H1 (cell line): ENCODE measurements at regions not wholly inside any gene's neighbourhood (a gene's known extent, or its start where the extent isn't known, plus 50 kb on each side); places are given as distances from the start of the nearest gene placed in this dataset.

Source experiments
- CTCF ChIA-PET: fragments of 300-600 bp; sonication (Branson Sonifier 250); formaldehyde crosslinking; loops from one replicate; lab custom pipeline; 2021; ENCODE audit not compliant: partially characterized antibody; lab: Charles Lee
- POLR2A ChIA-PET: fragments of 300-600 bp; sonication (Branson Sonifier 250); formaldehyde crosslinking; loops from one replicate; lab custom pipeline; 2021; ENCODE audit warnings: inconsistent platforms; ENCODE audit not compliant: partially characterized antibody; lab: Charles Lee
- DNase-seq, 2 experiments: peaks; one replicate each; pipeline versions ENCODE4 v3.0.0 to v3.0.0-alpha.2; 2010 to 2022; ENCODE audit warnings: low spot score in 2 of 2, low read depth in 1 of 2, mixed read lengths in 1 of 2
- FAIRE-seq: peaks from 2 replicates; lab custom pipeline; 2011; peaks lifted over from hg19 to GRCh38; lab: Jason Lieb, UNC
- H2AFZ ChIP-seq: 2 replicates; pipeline ENCODE4 v1.8.1; 2012; ENCODE audit warnings: low read length, inconsistent platforms
- H2AK5ac ChIP-seq: 2 replicates; pipeline ENCODE4 v1.6.1; 2013; ENCODE audit warnings: low read depth, low read length
- H2BK120ac ChIP-seq: replicated peaks from 2 replicates; pipeline ENCODE3; 2013; ENCODE audit warnings: low read depth, low read length, inconsistent platforms
- H2BK12ac ChIP-seq: 2 replicates; pipeline ENCODE4 v1.6.1; 2013; ENCODE audit warnings: low read depth, low read length
- H2BK15ac ChIP-seq: 2 replicates; pipeline ENCODE4 v1.6.1; 2013; ENCODE audit warnings: low read length
- H2BK20ac ChIP-seq: 2 replicates; pipeline ENCODE4 v1.6.1; 2013; ENCODE audit warnings: low read length
- H2BK5ac ChIP-seq: 2 replicates; pipeline ENCODE4 v1.6.1; 2013; ENCODE audit warnings: low read depth, low read length
- H3K14ac ChIP-seq: 2 replicates; pipeline ENCODE4 v1.6.1; 2013; ENCODE audit warnings: inconsistent platforms; ENCODE audit not compliant: insufficient read length
- H3K18ac ChIP-seq: 2 replicates; pipeline ENCODE4 v1.6.1; 2013; ENCODE audit warnings: low read length; ENCODE audit errors: extremely low read depth
- H3K23ac ChIP-seq: 2 replicates; pipeline ENCODE4 v1.6.1; 2013; ENCODE audit warnings: inconsistent platforms; ENCODE audit not compliant: insufficient read length
- H3K23me2 ChIP-seq: 2 replicates; pipeline ENCODE4 v1.6.1; 2013; ENCODE audit warnings: low read depth, low read length
- H3K27ac ChIP-seq: 2 replicates; pipeline ENCODE4 v1.6.1; 2011; ENCODE audit warnings: low read depth, low read length, inconsistent platforms
- H3K27me3 ChIP-seq, 4 experiments: replicated peaks in 1 of 4; 1 replicate in 1 of 4; 2 replicates in 3 of 4; pipeline versions ENCODE4 v1.6.1 to v1.8.1; 2011 to 2013; ENCODE audit warnings: low read length in 3 of 4, mild to moderate bottlenecking in 3 of 4, inconsistent platforms in 2 of 4, mixed read lengths in 2 of 4, moderate library complexity in 1 of 4; ENCODE audit not compliant: control insufficient read depth in 3 of 4, insufficient read depth in 3 of 4; ENCODE audit errors: extremely low read depth in 1 of 4
- H3K36me3 ChIP-seq, 4 experiments: 2 replicates each; pipeline versions ENCODE4 v1.6.1 to v1.8.1; 2011 to 2013; ENCODE audit warnings: mild to moderate bottlenecking in 4 of 4, low read length in 3 of 4, moderate library complexity in 2 of 4, control low read depth in 1 of 4, inconsistent platforms in 1 of 4; ENCODE audit not compliant: insufficient read depth in 4 of 4, control insufficient read depth in 2 of 4
- H3K4ac ChIP-seq: replicated peaks from 2 replicates; pipeline ENCODE3; 2013; ENCODE audit warnings: low read length, low read depth, mixed read lengths, inconsistent platforms; ENCODE audit not compliant: insufficient read length
- H3K4me1 ChIP-seq, 4 experiments: replicated peaks in 1 of 4; 1 replicate in 1 of 4; 2 replicates in 3 of 4; pipeline versions ENCODE4 v1.6.1 to v1.8.1; 2011 to 2013; ENCODE audit warnings: low read length in 3 of 4, inconsistent platforms in 2 of 4, mixed read lengths in 1 of 4; ENCODE audit not compliant: insufficient read depth in 4 of 4, control insufficient read depth in 3 of 4
- H3K4me2 ChIP-seq, 2 experiments: 2 replicates each; pipeline versions ENCODE4 v1.6.1 to v1.8.1; 2011 to 2013; ENCODE audit warnings: low read depth in 2 of 2, low read length in 2 of 2, control low read depth in 1 of 2, inconsistent platforms in 1 of 2, mild to moderate bottlenecking in 1 of 2; ENCODE audit not compliant: insufficient read depth in 1 of 2
- H3K4me3 ChIP-seq, 4 experiments: fragments of 200-600, 300-600 bp in 1 of 4; sonication (generic), shearing (Covaris generic), sonication (Bioruptor Twin) in 1 of 4; 2 replicates each; pipeline versions ENCODE4 v1.5.1 to v1.8.1; 2011 to 2016; ENCODE audit warnings: low read length in 4 of 4, low read depth in 3 of 4, control low read depth in 2 of 4, inconsistent platforms in 2 of 4, mild to moderate bottlenecking in 2 of 4, mixed read lengths in 1 of 4, moderate library complexity in 1 of 4; ENCODE audit not compliant: insufficient read depth in 2 of 4; ENCODE audit errors: extremely low read depth in 1 of 4
- H3K56ac ChIP-seq: replicated peaks from 2 replicates; pipeline ENCODE3; 2013; ENCODE audit warnings: low read depth, mild to moderate bottlenecking, mixed read lengths, low read length, inconsistent platforms; ENCODE audit not compliant: insufficient read length
- H3K79me1 ChIP-seq: 2 replicates; pipeline ENCODE4 v1.6.1; 2013; ENCODE audit warnings: low read depth, low read length, control low read depth
- H3K79me2 ChIP-seq, 2 experiments: 2 replicates each; pipeline versions ENCODE4 v1.6.1 to v1.8.1; 2012 to 2013; ENCODE audit warnings: low read length in 2 of 2, mild to moderate bottlenecking in 2 of 2, inconsistent platforms in 1 of 2; ENCODE audit not compliant: insufficient read depth in 2 of 2, control insufficient read depth in 1 of 2
- H3K9ac ChIP-seq, 4 experiments: replicated peaks in 1 of 4; 1 replicate in 1 of 4; 2 replicates in 3 of 4; pipeline versions ENCODE4 v1.6.1 to v1.8.1; 2011 to 2013; ENCODE audit warnings: low read depth in 3 of 4, low read length in 3 of 4, control low read depth in 2 of 4, mild to moderate bottlenecking in 2 of 4, moderate library complexity in 2 of 4, inconsistent platforms in 1 of 4; ENCODE audit errors: extremely low read depth in 1 of 4
- H3K9me3 ChIP-seq, 2 experiments: 2 replicates each; pipeline versions ENCODE4 v1.6.1 to v1.8.1; 2012 to 2013; ENCODE audit warnings: mild to moderate bottlenecking in 2 of 2, moderate library complexity in 2 of 2, control low read depth in 1 of 2, inconsistent platforms in 1 of 2, low read depth in 1 of 2, low read length in 1 of 2, mixed read lengths in 1 of 2; ENCODE audit not compliant: insufficient read depth in 2 of 2
- H4K20me1 ChIP-seq, 2 experiments: replicated peaks in 1 of 2; 2 replicates each; pipeline versions ENCODE3 to v1.8.1; 2011 to 2013; ENCODE audit warnings: inconsistent platforms in 2 of 2, low read length in 2 of 2, mild to moderate bottlenecking in 1 of 2; ENCODE audit not compliant: insufficient read depth in 2 of 2, control insufficient read depth in 1 of 2
- H4K5ac ChIP-seq: 2 replicates; pipeline ENCODE4 v1.6.1; 2013; ENCODE audit warnings: low read length, low read depth, mixed read lengths, inconsistent platforms; ENCODE audit not compliant: insufficient read length
- H4K8ac ChIP-seq: 2 replicates; pipeline ENCODE4 v1.8.0; 2013; ENCODE audit warnings: mild to moderate bottlenecking, moderate library complexity, low read length, inconsistent platforms; ENCODE audit not compliant: insufficient read depth; ENCODE audit errors: extremely low read depth
- H4K91ac ChIP-seq: replicated peaks from 2 replicates; pipeline ENCODE3; 2013; ENCODE audit warnings: low read length, mixed read lengths, inconsistent platforms; ENCODE audit not compliant: insufficient read length
- ATF3 ChIP-seq: IDR thresholded peaks from 2 replicates; pipeline ENCODE4 v1.6.1; 2011; ENCODE audit warnings: low read depth, mild to moderate bottlenecking, low read length; ENCODE audit not compliant: insufficient read depth
- CBX8 ChIP-seq: fragments of 300-800, 300-1000 bp; sonication (generic); IDR thresholded peaks from 2 replicates; pipeline ENCODE4 v1.7.1; 2016; ENCODE audit warnings: low read depth, low read length, borderline replicate concordance
- KDM1A ChIP-seq: fragments of 200-600, 300-600 bp; sonication (generic); IDR thresholded peaks from 2 replicates; pipeline ENCODE4 v1.7.1; 2016; ENCODE audit warnings: mild to moderate bottlenecking, low read length, borderline replicate concordance
- MAX ChIP-seq: IDR thresholded peaks from 2 replicates; pipeline ENCODE4 v1.6.1; 2012; ENCODE audit warnings: inconsistent platforms
- RAD21 ChIP-seq, 2 experiments: IDR thresholded peaks in 1 of 2; conservative IDR thresholded peaks in 1 of 2; 2 replicates each; pipeline ENCODE4 v1.6.1; 2011; ENCODE audit warnings: low read depth in 2 of 2, low read length in 2 of 2, improper control_type of control experiment in 1 of 2, inconsistent platforms in 1 of 2, mild to moderate bottlenecking in 1 of 2, moderate library complexity in 1 of 2
- SUZ12 ChIP-seq: fragments of 200-600 bp; sonication (generic); IDR thresholded peaks from 2 replicates; pipeline ENCODE4 v1.6.1; 2012; ENCODE audit warnings: mild to moderate bottlenecking, inconsistent platforms, low read length, moderate library complexity, mixed read lengths
- TCF12 ChIP-seq: IDR thresholded peaks from 2 replicates; pipeline ENCODE4 v1.6.1; 2011; ENCODE audit warnings: low read depth, mild to moderate bottlenecking, low read length
- WGBS, 2 experiments: shearing (Covaris generic) in 1 of 2; methylation state at CpG; one replicate each; pipeline versions ENCODE4 v1.1.6 to v1.1.7; 2013 to 2015; ENCODE audit warnings: low lambda C conversion rate in 2 of 2, mixed read lengths in 2 of 2, inconsistent platforms in 1 of 2, low coverage in 1 of 2, missing lambda C conversion rate in 1 of 2; ENCODE audit not compliant: insufficient replicate concordance in 2 of 2, insufficient coverage in 1 of 2, insufficient read length in 1 of 2; ENCODE audit errors: extremely low coverage in 1 of 2, missing lambda C conversion rate in 1 of 2; 5-methylcytosine and 5-hydroxymethylcytosine counted together

- Histone ChIP-seq H3K79me1 (no peaks in the 10 kb centered on the region), H2BK15ac (no peak overlapping the region), H2AK5ac (no peak overlapping the region), H3K4me2 (no peak overlapping the region), H3K18ac (no peak overlapping the region), H4K8ac (no peak overlapping the region), H3K9ac (no peak overlapping the region), H3K23ac (no peak overlapping the region), H2BK20ac (no peak overlapping the region), H3K36me3 (no peaks in the 10 kb centered on the region), H2BK5ac (no peak overlapping the region), H2BK12ac (no peak overlapping the region), H3K27me3 (no peaks in the 10 kb centered on the region), H3K79me2 (no peaks in the 10 kb centered on the region), H3K9me3 (no peaks in the 10 kb centered on the region), H4K91ac (no peak overlapping the region), H3K4me1 (no peaks in the 10 kb centered on the region; a peak in 1 of 7 replicates), H2BK120ac (no peak overlapping the region), H3K23me2 (no peaks in the 10 kb centered on the region), H3K4ac (no peak overlapping the region), H4K5ac (no peak overlapping the region), H2AFZ (no peak overlapping the region), H3K4me3 (no peak overlapping the region), H4K20me1 (no peaks in the 10 kb centered on the region), H3K56ac (no peak overlapping the region), H3K14ac (no peak overlapping the region), H3K27ac (no peak overlapping the region)
- ChIA-PET POLR2A (no interaction called here), CTCF (no interaction called here)
- 88% methylated on average over 10 of the region's 10 CpGs; no CpG with 5 or more reads in 1 of the 2 experiments for WGBS, 2 experiments
- DNase-seq = no peak
- no peak for FAIRE-seq
- TF ChIP-seq ATF3 (no peak), SUZ12 (no peak), TCF12 (no peak), CBX8 (no peak), KDM1A (no peak), MAX (no peak), RAD21 (IDR thresholded peaks at IDR 0.05 in 1 of 2, conservative IDR thresholded peaks at IDR 0.05 in 1 of 2; ENCODE audit: low read depth in 2 of 2, low read length in 2 of 2) (no peak)
Measured at GRCh38 chr11:128367573-128367972, 219.8 kb downstream of the ETS1 start.
